Stomach (tissue), 8 donors: ENCODE measurements at regions not wholly inside any gene's neighbourhood (a gene's known extent, or its start where the extent isn't known, plus 50 kb on each side); places are given as distances from the start of the nearest gene placed in this dataset.

ENCODE experiments used
- DNase-seq, 2 donors: peaks; one replicate each; pipeline versions ENCODE4 v3.0.0 to v3.0.0-alpha.2; 2013 to 2019
- H3K27ac ChIP-seq, 5 donors: fragments of 200-600 bp in 4 of 5; sonication (generic) in 4 of 5; one replicate each; pipeline ENCODE4 v1.5.1; 2013 to 2019; ENCODE audit warnings: mild to moderate bottlenecking in 1 of 5, moderate library complexity in 1 of 5
- H3K27me3 ChIP-seq, 3 donors: fragments of 200-600 bp; sonication (generic); one replicate each; pipeline ENCODE4 v1.5.1; 2017 to 2019; ENCODE audit warnings: mixed run types in 1 of 3
- H3K36me3 ChIP-seq, 4 donors: fragments of 200-600 bp; sonication (generic); 1 replicate in 3 of 4; 2 replicates in 1 of 4; pipeline ENCODE4 v1.5.1; 2016 to 2019
- H3K4me1 ChIP-seq, 4 donors: fragments of 200-600 bp; sonication (generic); one replicate each; pipeline ENCODE4 v1.5.1; 2016 to 2019
- H3K4me3 ChIP-seq, 4 donors: fragments of 200-600 bp; sonication (generic) in 3 of 4; one replicate each; pipeline ENCODE4 v1.5.1; 2016 to 2019; ENCODE audit warnings: mild to moderate bottlenecking in 1 of 4
- H3K9me3 ChIP-seq, 4 donors: fragments of 200-600 bp; sonication (generic); one replicate each; pipeline ENCODE4 v1.5.1; 2016 to 2019
- EP300 ChIP-seq: sonication (generic); formaldehyde crosslinking; IDR thresholded peaks from one replicate; pipeline ENCODE4 v1.6.1; 2017; ENCODE audit warnings: antibody characterized with exemption
- POLR2A ChIP-seq, 4 donors: fragments of 450-650 bp; IDR thresholded peaks; one replicate each; pipeline ENCODE4 v1.6.1; 2016; ENCODE audit warnings: antibody characterized with exemption in 4 of 4, control low read depth in 2 of 4, mild to moderate bottlenecking in 1 of 4, moderate library complexity in 1 of 4
- POLR2AphosphoS5 ChIP-seq, 3 donors: sonication (generic); formaldehyde crosslinking; IDR thresholded peaks; one replicate each; pipeline ENCODE4 v1.6.1; 2016; ENCODE audit warnings: antibody characterized with exemption in 3 of 3
- WGBS, 5 donors: extraction: QIAGEN DNeasy Blood & Tissue Kit in 3 of 5; methylation state at CpG; one replicate each; pipeline versions ENCODE4 v1.1.5 to v1.1.7; 2013 to 2018; 5-methylcytosine and 5-hydroxymethylcytosine counted together
- intact Hi-C: fragments of 100-400 bp; cut with DNase I; formaldehyde crosslinking; loops from one replicate; pipeline ENCODE4 v1.15.1; 2023; ENCODE audit warnings: low total_unique reads
- TF ChIP-seq, protein P1 (sequence below), 7 experiments: fragments of 450-650 bp in 4 of 7; fragments of 200-600 bp in 3 of 7; sonication (generic) in 3 of 7; IDR thresholded peaks; one replicate each; pipeline ENCODE4 v1.5.1; 2016 to 2019; ENCODE audit warnings: antibody characterized with exemption in 7 of 7, control low read depth in 2 of 7, mild to moderate bottlenecking in 1 of 7
- donor health status: healthy with polysubstance abuse.
- donor health status: Bipolar disorder and iron deficiency.
- donor health status: healthy.

DNA sequence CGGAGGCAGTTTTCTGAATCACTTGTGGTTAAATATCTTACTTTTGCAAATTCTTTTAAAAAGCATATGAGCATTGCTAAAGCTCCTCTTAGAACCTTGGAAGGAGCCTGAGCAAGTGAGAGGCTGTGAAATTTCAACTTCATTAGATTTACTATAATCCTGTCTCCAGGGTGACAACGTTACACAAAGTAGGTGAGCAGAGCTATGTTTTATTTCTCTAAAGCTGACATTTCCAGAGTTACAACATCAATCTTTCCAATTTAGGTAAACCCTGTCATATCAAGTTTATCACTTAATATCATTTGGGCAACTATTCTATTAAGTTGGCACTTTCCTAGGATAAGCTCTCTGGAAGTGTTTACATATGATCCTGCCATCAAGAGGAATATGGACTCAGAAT lies 544.9 kb upstream of the CBLB start:
- intact Hi-C loops: no loop called here
- no peak for DNase-seq
- no peak overlapping the region for H3K4me3 ChIP-seq
- TF ChIP-seq POLR2AphosphoS5 (IDR thresholded peaks at IDR 0.05): no peak
- no peak for TF ChIP-seq EP300
- no peak for TF ChIP-seq POLR2A (IDR thresholded peaks at IDR 0.05)
- TF ChIP-seq, protein P1, sequence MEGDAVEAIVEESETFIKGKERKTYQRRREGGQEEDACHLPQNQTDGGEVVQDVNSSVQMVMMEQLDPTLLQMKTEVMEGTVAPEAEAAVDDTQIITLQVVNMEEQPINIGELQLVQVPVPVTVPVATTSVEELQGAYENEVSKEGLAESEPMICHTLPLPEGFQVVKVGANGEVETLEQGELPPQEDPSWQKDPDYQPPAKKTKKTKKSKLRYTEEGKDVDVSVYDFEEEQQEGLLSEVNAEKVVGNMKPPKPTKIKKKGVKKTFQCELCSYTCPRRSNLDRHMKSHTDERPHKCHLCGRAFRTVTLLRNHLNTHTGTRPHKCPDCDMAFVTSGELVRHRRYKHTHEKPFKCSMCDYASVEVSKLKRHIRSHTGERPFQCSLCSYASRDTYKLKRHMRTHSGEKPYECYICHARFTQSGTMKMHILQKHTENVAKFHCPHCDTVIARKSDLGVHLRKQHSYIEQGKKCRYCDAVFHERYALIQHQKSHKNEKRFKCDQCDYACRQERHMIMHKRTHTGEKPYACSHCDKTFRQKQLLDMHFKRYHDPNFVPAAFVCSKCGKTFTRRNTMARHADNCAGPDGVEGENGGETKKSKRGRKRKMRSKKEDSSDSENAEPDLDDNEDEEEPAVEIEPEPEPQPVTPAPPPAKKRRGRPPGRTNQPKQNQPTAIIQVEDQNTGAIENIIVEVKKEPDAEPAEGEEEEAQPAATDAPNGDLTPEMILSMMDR (IDR thresholded peaks at IDR 0.05): no peak
- H3K9me3 ChIP-seq: no peaks in the 10 kb centered on the region
- no peaks in the 10 kb centered on the region for H3K27me3 ChIP-seq
- no peaks in the 10 kb centered on the region for H3K36me3 ChIP-seq
- H3K27ac ChIP-seq: no peak overlapping the region
- 41 to 93% (median 88%) methylated on average over 2 of the region's 2 CpGs for WGBS, 5 donors
- no peaks in the 10 kb centered on the region for H3K4me1 ChIP-seq

DNA sequence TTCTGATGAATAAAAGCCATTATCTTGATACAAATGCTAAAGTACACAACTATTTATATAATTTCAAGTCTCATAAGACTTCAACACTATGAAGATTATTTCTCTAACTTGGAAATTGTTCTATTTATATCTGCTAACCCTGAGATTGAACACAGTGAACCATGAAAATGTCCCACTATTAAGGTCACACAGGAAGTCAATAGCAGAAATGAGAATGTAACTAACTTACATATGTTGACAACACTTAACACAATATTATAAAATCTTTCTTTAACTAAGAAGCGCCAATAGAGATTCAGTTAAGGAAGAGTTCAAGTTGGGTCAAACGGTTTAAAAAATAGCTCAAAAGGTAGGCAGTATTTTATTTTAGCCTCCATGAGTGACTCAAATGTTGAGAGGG lies 551.8 kb upstream of the CBLB start:
- TF ChIP-seq, protein P1 (IDR thresholded peaks at IDR 0.05): no peak
- TF ChIP-seq POLR2AphosphoS5 (IDR thresholded peaks at IDR 0.05): no peak
- TF ChIP-seq EP300: no peak
- TF ChIP-seq POLR2A (IDR thresholded peaks at IDR 0.05): no peak
- H3K27ac ChIP-seq: no peak overlapping the region
- H3K27me3 ChIP-seq: no peaks in the 10 kb centered on the region
- DNase-seq: no peak
- H3K36me3 ChIP-seq: no peaks in the 10 kb centered on the region
- no peak overlapping the region for H3K4me3 ChIP-seq
- WGBS, 5 donors: 47 to 95% (median 67%) methylated on average over 2 of the region's 2 CpGs
- intact Hi-C loops: no loop called here
- H3K4me1 ChIP-seq: no peaks in the 10 kb centered on the region
- H3K9me3 ChIP-seq: no peaks in the 10 kb centered on the region

DNA sequence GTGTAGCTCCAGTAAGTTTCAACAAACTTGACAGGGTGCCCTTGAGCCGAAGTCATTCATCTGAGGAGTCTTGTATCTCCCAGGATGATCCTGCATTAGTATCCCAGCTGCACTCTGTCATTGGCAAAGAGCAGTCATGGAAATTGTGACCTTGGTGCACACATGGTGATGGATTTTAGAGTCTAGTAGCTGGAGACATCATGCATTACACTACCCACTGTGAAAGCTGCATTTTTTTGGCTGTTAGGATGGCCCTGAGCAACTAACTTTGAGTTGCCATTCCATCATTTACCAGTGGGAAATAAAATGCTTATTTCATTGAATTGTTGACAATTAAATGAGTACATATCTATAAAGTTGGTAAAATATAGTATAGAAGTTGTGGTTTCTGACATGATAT lies 552.6 kb upstream of the CBLB start:
- intact Hi-C loops: no loop called here
- no peak for TF ChIP-seq POLR2A (IDR thresholded peaks at IDR 0.05)
- DNase-seq: no peak
- Histone ChIP-seq H3K9me3 (no peaks in the 10 kb centered on the region), H3K4me1 (no peaks in the 10 kb centered on the region), H3K36me3 (no peaks in the 10 kb centered on the region), H3K27me3 (no peaks in the 10 kb centered on the region), H3K4me3 (no peak overlapping the region), H3K27ac (no peak overlapping the region)
- WGBS, 5 donors: 67 to 89% (median 71%) methylated on average over 1 of the region's 1 CpG

DNA sequence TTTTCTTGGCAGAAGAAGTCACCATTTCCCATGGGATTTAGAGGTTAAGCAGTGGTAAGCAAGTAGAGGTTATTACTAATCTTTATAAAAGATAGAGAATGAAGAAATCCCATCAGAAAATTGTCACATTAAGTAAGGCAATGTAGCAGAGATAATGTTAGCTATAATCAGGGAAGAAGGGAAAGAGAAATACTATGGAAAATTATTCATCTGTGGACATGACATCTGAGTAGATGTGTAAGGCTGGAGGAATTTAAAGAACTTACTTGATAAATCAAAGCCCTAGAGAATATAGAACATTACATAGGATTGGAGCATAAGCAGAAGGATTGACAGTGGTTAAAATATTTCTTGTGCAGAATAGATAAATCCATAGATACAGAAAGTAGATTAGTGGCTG lies 553.1 kb upstream of the CBLB start:
- no peaks in the 10 kb centered on the region for H3K36me3 ChIP-seq
- no peaks in the 10 kb centered on the region for H3K27me3 ChIP-seq
- no peaks in the 10 kb centered on the region for H3K9me3 ChIP-seq
- DNase-seq: no peak
- intact Hi-C loops: no loop called here
- no peaks in the 10 kb centered on the region for H3K4me1 ChIP-seq
- no peak for TF ChIP-seq POLR2A (IDR thresholded peaks at IDR 0.05)
- no peak overlapping the region for H3K4me3 ChIP-seq
- H3K27ac ChIP-seq: no peak overlapping the region

DNA sequence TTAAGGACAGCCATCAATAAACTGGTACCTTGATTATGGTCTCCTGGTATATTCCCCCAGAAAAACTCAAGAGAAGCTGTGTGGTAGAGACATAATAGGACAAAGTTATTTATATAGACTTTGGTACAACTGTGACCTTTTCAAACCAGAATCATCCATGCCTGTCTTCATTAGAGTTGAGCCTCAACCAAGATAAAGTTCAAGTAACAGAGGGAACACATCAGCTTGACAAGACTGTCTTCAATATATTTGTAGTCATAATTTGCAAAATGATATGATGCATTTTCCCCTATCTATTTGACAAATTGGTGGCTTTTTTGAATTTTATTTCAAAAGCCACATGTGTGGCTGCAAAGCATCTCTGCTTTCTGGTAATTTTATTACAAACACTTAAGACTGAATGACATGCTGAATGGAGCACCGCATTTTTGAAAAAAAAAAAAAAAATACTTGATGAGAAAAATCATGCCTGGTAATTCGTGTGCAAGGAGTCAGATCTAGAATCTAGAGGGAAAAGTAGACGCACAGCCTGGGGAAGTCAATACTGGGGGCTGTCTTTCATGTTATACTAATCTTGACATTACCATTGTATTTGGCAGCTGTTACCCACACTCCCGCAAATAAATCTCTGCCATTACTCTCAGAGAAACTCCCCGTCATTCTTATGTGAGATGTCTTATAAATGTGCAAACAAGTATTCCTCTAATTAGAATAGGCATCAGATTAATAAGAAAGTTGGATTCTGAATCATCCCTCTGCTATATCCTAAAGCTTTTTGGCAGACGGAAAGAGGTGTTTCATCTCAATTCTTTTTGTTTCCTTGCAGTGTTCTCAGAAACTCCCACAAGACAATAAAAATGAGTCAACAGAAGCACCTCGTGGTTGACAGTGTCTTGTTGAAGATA lies 554.8 kb upstream of the CBLB start:
- DNase-seq: no peak
- H3K9me3 ChIP-seq: no peaks in the 10 kb centered on the region

More for the DNA sequence above, 554.8 kb upstream of the CBLB start:
- H3K27ac ChIP-seq: no peak overlapping the region
- no peak overlapping the region for H3K4me3 ChIP-seq
- no peaks in the 10 kb centered on the region for H3K36me3 ChIP-seq
- H3K4me1 ChIP-seq: no peaks in the 10 kb centered on the region
- WGBS, 5 donors: 37 to 56% (median 49%) methylated on average over 7 of the region's 7 CpGs
- TF ChIP-seq POLR2AphosphoS5 (IDR thresholded peaks at IDR 0.05) (no peak), POLR2A (IDR thresholded peaks at IDR 0.05) (no peak), EP300 (no peak)
- TF ChIP-seq, protein P1 (IDR thresholded peaks at IDR 0.05): no peak
- intact Hi-C loops: no loop called here
- no peaks in the 10 kb centered on the region for H3K27me3 ChIP-seq
